ENCODE measurements at regions not wholly inside any gene's neighbourhood (a gene's known extent, or its start where the extent isn't known, plus 50 kb on each side); places are given as distances from the start of the nearest gene placed in this dataset.

DNA sequence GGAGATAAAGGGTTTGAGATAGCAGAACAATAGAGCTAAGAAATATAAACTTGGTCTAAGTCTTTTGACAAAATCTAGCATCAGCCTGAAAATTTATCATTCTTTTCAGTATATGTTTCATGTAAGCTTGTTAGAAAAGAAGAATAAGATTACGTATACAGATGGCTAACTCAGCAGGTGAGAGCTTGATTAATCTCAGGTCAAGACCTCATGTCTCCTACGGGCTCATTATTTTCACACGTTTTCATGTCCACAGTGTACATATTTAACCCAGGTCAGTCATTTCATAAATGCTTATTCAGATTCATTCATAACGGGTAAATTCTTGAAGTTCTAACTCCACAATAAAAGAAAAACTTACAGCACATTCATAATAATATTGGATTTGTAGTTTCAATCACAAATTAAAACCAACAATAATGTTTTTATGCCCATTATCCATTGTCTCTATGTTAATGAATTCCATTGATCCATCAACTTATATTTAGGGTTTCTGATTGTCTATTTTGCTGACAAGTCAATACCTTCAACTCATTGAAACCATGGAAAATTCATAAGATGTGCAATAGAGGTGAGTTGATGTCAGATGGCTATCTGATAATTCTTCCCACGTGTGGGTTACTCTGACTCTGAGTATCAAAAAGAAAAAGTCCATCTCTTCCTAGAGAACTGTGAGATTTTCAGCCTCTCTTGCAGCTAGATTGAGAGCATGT is 102.6 kb downstream of the CASP12 start:
- H3K4me3 ChIP-seq (ENCODE audit: low read length) = no peak overlapping the region
- DNase-seq (ENCODE audit: low read depth) = no peak
- TF ChIP-seq, protein P1, sequence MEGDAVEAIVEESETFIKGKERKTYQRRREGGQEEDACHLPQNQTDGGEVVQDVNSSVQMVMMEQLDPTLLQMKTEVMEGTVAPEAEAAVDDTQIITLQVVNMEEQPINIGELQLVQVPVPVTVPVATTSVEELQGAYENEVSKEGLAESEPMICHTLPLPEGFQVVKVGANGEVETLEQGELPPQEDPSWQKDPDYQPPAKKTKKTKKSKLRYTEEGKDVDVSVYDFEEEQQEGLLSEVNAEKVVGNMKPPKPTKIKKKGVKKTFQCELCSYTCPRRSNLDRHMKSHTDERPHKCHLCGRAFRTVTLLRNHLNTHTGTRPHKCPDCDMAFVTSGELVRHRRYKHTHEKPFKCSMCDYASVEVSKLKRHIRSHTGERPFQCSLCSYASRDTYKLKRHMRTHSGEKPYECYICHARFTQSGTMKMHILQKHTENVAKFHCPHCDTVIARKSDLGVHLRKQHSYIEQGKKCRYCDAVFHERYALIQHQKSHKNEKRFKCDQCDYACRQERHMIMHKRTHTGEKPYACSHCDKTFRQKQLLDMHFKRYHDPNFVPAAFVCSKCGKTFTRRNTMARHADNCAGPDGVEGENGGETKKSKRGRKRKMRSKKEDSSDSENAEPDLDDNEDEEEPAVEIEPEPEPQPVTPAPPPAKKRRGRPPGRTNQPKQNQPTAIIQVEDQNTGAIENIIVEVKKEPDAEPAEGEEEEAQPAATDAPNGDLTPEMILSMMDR (conservative IDR thresholded peaks at IDR 0.05; ENCODE audit: low read length) = no peak

DNA sequence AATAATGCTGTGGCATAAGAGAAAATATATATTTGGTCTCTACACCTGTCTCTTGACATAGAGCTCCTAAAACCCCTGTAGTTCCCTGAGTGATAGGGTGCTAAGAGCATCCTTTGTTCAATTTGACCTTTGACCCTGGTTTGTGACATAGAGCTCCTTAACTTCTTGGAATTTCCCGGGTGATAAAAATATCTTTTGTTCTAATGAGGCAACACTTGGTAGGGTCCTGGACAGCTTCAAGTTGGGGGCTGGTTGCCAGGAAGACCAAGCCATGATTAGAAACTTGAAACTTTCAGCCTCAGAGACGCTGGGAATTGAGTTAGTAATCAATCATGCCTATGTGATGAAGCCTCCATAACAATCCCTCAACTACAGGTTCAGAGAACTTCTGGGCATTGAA is 105.4 kb downstream of the CASP12 start:
- DNase-seq (ENCODE audit: low read depth) = no peak
- H3K4me3 ChIP-seq (ENCODE audit: low read length) = no peak overlapping the region
- TF ChIP-seq, protein P1 (conservative IDR thresholded peaks at IDR 0.05; ENCODE audit: low read length) = no peak

- TF ChIP-seq, protein P1 (conservative IDR thresholded peaks at IDR 0.05; ENCODE audit: low read length) = no peak
- H3K4me3 ChIP-seq (ENCODE audit: low read length) = no peak overlapping the region
- no peak for DNase-seq (ENCODE audit: low read depth)
These were observed 106.4 kb downstream of the CASP12 start for GRCh38 chr11:104791896-104792295.

DNA sequence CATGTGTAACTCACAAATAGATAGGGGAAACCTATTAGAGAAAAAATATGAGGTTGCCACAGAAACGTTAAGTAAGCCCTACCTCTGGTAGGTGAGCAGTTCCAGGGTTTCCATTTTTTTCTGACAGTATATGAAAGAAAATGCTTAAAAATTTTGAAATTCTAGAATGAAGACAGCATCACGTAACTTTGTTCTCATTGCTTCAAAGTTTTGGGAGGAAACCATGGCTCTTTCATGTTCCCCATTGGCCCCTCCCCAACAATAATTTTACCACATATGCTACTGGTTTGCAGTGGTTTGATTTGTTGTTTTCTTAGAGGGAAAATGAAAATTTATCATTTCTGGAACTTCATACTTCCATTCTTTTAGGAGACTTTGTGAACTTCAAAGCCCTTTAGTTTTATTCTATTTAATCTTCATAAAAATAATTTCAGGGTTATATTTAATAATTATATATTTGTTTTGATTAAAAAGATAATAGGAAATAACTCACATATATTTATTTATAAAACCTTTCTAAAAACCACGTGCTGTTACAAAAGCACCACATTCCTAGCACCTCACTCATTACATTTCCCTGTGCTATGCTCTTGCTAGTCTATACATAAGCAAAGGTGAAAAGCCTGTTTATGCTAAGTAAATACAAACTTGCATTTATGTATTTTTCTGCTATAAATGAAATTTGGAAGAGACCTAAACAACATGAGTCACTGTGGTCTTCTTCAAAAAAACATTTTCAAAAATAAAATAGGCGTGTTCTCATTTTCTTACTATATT is 113.4 kb downstream of the CASP12 start:
- TF ChIP-seq, protein P1 (conservative IDR thresholded peaks at IDR 0.05; ENCODE audit: low read length) = no peak
- H3K4me3 ChIP-seq (ENCODE audit: low read length) = no peak overlapping the region
- no peak for DNase-seq (ENCODE audit: low read depth)

DNA sequence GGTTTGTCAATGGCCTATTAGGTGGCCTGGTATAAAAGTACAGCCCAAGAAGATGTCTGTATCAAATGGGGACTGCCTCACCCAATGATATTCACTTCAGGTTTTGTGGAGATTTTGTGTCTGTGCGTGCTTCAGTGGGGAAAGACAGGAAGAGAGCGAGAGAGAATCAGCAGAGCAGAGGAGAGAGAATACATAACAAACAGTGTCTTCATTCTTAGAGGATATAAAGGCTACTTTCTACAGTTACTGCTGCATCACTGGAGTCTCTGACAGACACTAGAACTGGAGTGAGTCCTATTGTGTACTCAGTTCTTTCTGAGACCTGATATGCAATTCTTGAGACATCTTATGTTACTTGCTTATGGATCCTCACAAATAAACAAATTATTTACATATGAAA is 115.0 kb downstream of the CASP12 start:
- no peak overlapping the region for H3K4me3 ChIP-seq (ENCODE audit: low read length)
- no peak for DNase-seq (ENCODE audit: low read depth)
- TF ChIP-seq, protein P1 (conservative IDR thresholded peaks at IDR 0.05; ENCODE audit: low read length) = no peak

- H3K4me3 ChIP-seq (ENCODE audit: low read length) = no peak overlapping the region
- TF ChIP-seq, protein P1 (conservative IDR thresholded peaks at IDR 0.05; ENCODE audit: low read length) = no peak
- DNase-seq (ENCODE audit: low read depth) = no peak
These were observed 115.9 kb downstream of the CASP12 start for GRCh38 chr11:104782377-104782754.

All from AG10803 (cell line).